ENCODE measurements at regions not wholly inside any gene's neighbourhood (a gene's known extent, or its start where the extent isn't known, plus 50 kb on each side); places are given as distances from the start of the nearest gene placed in this dataset.
A peak's percentile ranks its signal among the peaks of the same experiment; 100 is the strongest.

- intact Hi-C loops (cut with DNase I): loop anchor here in 1 of 10 donors (10.0 kb wide), 1 partner anchor 96 kb away; the partner anchor contains the start of gene KLF13
- no peak overlapping the region for H3K4me3 ChIP-seq
- 70 to 73% methylated on average over 8 of the region's 8 CpGs for WGBS, 2 donors
- H3K27ac ChIP-seq: no peak overlapping the region
- peaks cover 0 to 19% (median 8%) of the 10 kb centered on the region in 9 donors for H3K4me1 ChIP-seq
- DNase-seq (no peak), ATAC-seq (peak in 6 of 8 donors; percentile 25 to 73 (median 54))
- no peaks in the 10 kb centered on the region for H3K36me3 ChIP-seq
- TF ChIP-seq, protein P1, sequence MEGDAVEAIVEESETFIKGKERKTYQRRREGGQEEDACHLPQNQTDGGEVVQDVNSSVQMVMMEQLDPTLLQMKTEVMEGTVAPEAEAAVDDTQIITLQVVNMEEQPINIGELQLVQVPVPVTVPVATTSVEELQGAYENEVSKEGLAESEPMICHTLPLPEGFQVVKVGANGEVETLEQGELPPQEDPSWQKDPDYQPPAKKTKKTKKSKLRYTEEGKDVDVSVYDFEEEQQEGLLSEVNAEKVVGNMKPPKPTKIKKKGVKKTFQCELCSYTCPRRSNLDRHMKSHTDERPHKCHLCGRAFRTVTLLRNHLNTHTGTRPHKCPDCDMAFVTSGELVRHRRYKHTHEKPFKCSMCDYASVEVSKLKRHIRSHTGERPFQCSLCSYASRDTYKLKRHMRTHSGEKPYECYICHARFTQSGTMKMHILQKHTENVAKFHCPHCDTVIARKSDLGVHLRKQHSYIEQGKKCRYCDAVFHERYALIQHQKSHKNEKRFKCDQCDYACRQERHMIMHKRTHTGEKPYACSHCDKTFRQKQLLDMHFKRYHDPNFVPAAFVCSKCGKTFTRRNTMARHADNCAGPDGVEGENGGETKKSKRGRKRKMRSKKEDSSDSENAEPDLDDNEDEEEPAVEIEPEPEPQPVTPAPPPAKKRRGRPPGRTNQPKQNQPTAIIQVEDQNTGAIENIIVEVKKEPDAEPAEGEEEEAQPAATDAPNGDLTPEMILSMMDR (IDR thresholded peaks at IDR 0.05): no peak
- H3K9me3 ChIP-seq: no peaks in the 10 kb centered on the region
- no peaks in the 10 kb centered on the region for H3K27me3 ChIP-seq
Measured at GRCh38 chr15:31228980-31229826, 97.4 kb upstream of the KLF13 start.

DNA sequence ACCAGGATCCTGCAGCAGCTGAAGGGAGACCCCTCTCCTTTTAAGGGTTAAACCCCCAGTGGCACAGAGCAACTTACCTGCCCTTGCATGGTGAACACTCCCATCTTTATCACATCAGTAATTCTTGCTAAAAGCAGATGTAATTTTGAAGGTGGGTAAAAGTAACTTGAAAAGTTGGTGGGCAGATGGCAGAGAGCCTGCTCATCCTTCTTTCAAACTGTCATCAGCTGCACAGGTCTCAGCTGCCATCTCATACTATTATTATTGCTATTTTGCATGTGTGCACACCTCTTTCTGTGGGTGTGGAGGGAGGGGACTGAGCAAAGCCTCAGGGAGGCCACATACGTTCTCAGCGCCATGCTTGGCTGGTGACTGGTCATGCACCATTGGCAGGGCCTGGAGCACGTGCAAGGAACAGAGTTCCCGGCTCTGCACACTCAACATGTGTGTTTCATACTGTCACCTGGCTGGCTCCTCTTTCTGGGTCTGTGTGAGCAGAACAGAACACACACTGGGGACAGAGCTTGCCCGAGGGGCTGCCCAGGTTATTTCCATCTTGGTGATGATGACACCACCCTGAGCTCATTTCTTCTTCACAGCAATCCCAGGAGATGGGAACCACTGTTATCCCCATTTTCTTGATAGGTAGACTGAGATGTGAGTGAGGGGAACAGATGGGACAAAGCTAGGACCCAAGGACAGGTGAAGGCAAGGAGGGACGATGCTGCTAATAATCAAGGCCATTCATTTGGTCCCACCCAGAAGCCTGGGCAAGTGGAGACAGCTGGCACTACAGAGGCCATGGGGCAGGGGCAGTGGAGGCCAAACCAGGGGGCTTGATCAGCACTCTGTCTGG is 95.8 kb upstream of the KLF13 start:
- H3K4me3 ChIP-seq: no peak overlapping the region
- H3K4me1 ChIP-seq: peaks cover 5 to 21% (median 12%) of the 10 kb centered on the region in 9 donors
- H3K36me3 ChIP-seq: no peaks in the 10 kb centered on the region
- 93 to 99% methylated on average over 6 of the region's 6 CpGs for WGBS, 2 donors
- DNase-seq (no peak), ATAC-seq (no peak)
- TF ChIP-seq, protein P1 (IDR thresholded peaks at IDR 0.05): no peak
- intact Hi-C loops (cut with DNase I): loop anchor here in 2 of 10 donors (10.0 kb wide), 1 partner anchor 74 kb away; no protein-coding TSS in a partner anchor
- no peaks in the 10 kb centered on the region for H3K9me3 ChIP-seq
- H3K27me3 ChIP-seq: no peaks in the 10 kb centered on the region
- no peak overlapping the region for H3K27ac ChIP-seq

- ATAC-seq: no peak
- Histone ChIP-seq H3K27ac (peak overlapping the region in 6 of 10 donors; percentile 76 to 97 (median 89)), H3K9me3 (no peaks in the 10 kb centered on the region), H3K27me3 (no peaks in the 10 kb centered on the region), H3K36me3 (no peaks in the 10 kb centered on the region), H3K4me3 (no peak overlapping the region), H3K4me1 (peaks cover 12 to 50% (median 37%) of the 10 kb centered on the region in 9 donors)
- TF ChIP-seq, protein P1 (IDR thresholded peaks at IDR 0.05): no peak
- intact Hi-C loops (cut with DNase I): loop anchor here in 6 of 10 donors (2.0 to 10.0 kb wide), 4 partner anchors 18 to 92 kb away; partner anchors contain the start of gene KLF13 (in 3 of the 6)
- 80 to 89% methylated on average over 5 of the region's 5 CpGs for WGBS, 2 donors
- no peak for DNase-seq
Measured at GRCh38 chr15:31234815-31235214, 91.8 kb upstream of the KLF13 start.
